ENCODE measurements at regions not wholly inside any gene's neighbourhood (a gene's known extent, or its start where the extent isn't known, plus 50 kb on each side); places are given as distances from the start of the nearest gene placed in this dataset.

GRCh38 chr9:80009204-80009603, 437.4 kb downstream of the TLE4 start:
- no peak for DNase-seq (ENCODE audit: extremely low read depth, low read depth, low spot score)

- no peak for DNase-seq (ENCODE audit: extremely low read depth, low read depth, low spot score)
Measured at GRCh38 chr9:80004714-80005113, 432.9 kb downstream of the TLE4 start.

GRCh38 chr9:79990536-79990935, 418.8 kb downstream of the TLE4 start:
- no peak for DNase-seq (ENCODE audit: extremely low read depth, low read depth, low spot score)

GRCh38 chr9:79989079-79989478, 417.3 kb downstream of the TLE4 start:
- no peak for DNase-seq (ENCODE audit: extremely low read depth, low read depth, low spot score)

GRCh38 chr9:79988126-79988525, 416.4 kb downstream of the TLE4 start:
- DNase-seq (ENCODE audit: extremely low read depth, low read depth, low spot score), result no peak

- DNase-seq (ENCODE audit: extremely low read depth, low read depth, low spot score), result no peak
Measured at GRCh38 chr9:79986437-79986836, 414.7 kb downstream of the TLE4 start.

GRCh38 chr9:79985772-79986171, 414.0 kb downstream of the TLE4 start:
- no peak for DNase-seq (ENCODE audit: extremely low read depth, low read depth, low spot score)

- no peak for DNase-seq (ENCODE audit: extremely low read depth, low read depth, low spot score)
Measured at GRCh38 chr9:79985264-79985663, 413.5 kb downstream of the TLE4 start.

GRCh38 chr9:79984429-79985067, 412.8 kb downstream of the TLE4 start:
- no peak for DNase-seq (ENCODE audit: extremely low read depth, low read depth, low spot score)

GRCh38 chr9:79980432-79980831, 408.7 kb downstream of the TLE4 start:
- no peak for DNase-seq (ENCODE audit: extremely low read depth, low read depth, low spot score)

- no peak for DNase-seq (ENCODE audit: extremely low read depth, low read depth, low spot score)
Measured at GRCh38 chr9:79977510-79978197, 405.9 kb downstream of the TLE4 start.

GRCh38 chr9:79977074-79977435, 405.3 kb downstream of the TLE4 start:
- no peak for DNase-seq (ENCODE audit: extremely low read depth, low read depth, low spot score)

GRCh38 chr9:79976257-79977073, 404.7 kb downstream of the TLE4 start:
- DNase-seq (ENCODE audit: extremely low read depth, low read depth, low spot score), result no peak

GRCh38 chr9:79975621-79976256, 404.0 kb downstream of the TLE4 start:
- no peak for DNase-seq (ENCODE audit: extremely low read depth, low read depth, low spot score)

GRCh38 chr9:79974806-79975422, 403.1 kb downstream of the TLE4 start:
- DNase-seq (ENCODE audit: extremely low read depth, low read depth, low spot score), result no peak

GRCh38 chr9:79973627-79974026, 401.9 kb downstream of the TLE4 start:
- no peak for DNase-seq (ENCODE audit: extremely low read depth, low read depth, low spot score)

- DNase-seq (ENCODE audit: extremely low read depth, low read depth, low spot score), result no peak
Measured at GRCh38 chr9:79970146-79970425, 398.3 kb downstream of the TLE4 start.

GRCh38 chr9:79969393-79970145, 397.8 kb downstream of the TLE4 start:
- no peak for DNase-seq (ENCODE audit: extremely low read depth, low read depth, low spot score)

- DNase-seq (ENCODE audit: extremely low read depth, low read depth, low spot score), result no peak
Measured at GRCh38 chr9:79968533-79968932, 396.8 kb downstream of the TLE4 start.

- no peak for DNase-seq (ENCODE audit: extremely low read depth, low read depth, low spot score)
Measured at GRCh38 chr9:79962836-79963235, 391.1 kb downstream of the TLE4 start.

All from glomerular endothelial cell (primary cell).